ENCODE measurements at regions not wholly inside any gene's neighbourhood (a gene's known extent, or its start where the extent isn't known, plus 50 kb on each side); places are given as distances from the start of the nearest gene placed in this dataset.

DNA sequence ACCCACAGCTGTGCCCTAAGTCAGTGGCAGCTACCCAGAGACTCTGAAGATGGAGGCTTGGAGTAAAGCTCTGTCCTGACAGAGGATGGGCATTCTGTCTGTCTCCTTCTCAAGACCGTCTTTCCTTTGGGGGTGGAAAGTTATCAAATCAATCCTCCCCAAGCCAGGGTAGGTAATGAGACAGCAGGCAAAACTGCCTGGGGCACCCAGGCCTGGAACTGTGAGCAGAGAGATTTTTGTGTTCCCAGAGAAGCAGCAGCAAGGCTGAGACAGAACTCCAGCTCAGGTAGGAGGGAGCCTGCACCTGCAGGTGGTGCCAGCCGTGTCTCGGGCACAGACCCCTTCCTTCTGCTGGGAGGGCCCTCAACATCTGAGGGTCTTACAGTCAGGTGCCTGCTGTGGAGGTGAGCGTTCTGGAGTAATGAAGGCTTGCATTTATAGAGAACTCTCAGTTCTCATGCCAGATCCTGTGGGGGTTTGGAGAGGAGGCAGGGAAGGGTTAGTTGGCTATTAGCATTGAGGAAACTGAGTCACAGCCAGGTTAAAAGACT is 95.6 kb downstream of the RIPK4 start:
- DNase-seq: no peak

DNA sequence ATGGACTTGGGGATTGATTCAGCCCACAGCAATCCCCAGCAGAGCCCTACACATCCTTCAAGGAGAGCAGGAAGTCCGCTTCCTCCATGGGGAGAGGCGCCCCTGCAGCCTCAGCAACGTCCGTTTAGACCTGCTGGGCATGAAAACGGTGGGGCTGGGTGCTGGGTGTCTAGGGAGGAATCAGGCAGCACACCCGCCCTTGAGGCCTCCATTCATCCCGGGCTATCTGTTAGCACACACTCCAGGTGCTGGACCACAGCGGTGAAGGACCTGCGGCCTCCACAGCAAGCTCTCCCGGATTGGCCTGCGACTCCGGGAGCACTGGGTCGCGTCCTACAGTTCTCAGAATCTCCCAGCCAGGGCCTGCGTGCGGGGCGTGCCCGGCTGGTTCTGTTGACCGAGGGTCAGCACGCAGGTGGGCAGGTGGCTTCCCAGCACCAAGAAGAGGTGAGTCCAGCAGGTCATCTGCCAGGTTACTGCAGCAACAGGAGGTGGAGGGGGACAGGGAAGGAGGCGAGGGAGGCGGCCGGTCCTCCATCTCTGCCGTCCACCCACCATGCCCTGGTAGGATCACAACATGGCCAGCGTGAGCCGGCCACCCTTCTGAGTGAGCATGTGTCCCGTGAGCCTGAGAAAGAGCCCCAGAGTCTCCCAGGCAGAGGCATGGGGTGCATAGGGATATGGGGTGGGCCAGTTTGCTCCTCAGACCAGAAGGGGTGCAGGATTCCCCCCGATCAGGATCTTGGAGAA is 96.6 kb downstream of the RIPK4 start:
- DNase-seq: no peak

DNA sequence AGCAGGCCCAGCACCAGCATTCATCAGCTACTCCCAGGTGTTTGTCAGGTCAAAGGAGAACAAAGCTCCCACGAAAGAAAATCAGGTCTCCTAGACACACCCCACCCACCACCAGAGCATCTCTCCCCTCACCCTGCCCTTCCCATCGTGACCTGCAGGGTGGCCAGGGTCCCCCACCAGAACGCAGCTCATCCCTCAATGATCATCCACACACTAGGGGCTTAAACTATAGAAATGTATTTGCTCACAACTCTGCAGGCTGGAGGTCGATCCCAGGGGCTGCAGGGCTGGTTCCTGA is 97.4 kb downstream of the RIPK4 start:
- DNase-seq: no peak

DNA sequence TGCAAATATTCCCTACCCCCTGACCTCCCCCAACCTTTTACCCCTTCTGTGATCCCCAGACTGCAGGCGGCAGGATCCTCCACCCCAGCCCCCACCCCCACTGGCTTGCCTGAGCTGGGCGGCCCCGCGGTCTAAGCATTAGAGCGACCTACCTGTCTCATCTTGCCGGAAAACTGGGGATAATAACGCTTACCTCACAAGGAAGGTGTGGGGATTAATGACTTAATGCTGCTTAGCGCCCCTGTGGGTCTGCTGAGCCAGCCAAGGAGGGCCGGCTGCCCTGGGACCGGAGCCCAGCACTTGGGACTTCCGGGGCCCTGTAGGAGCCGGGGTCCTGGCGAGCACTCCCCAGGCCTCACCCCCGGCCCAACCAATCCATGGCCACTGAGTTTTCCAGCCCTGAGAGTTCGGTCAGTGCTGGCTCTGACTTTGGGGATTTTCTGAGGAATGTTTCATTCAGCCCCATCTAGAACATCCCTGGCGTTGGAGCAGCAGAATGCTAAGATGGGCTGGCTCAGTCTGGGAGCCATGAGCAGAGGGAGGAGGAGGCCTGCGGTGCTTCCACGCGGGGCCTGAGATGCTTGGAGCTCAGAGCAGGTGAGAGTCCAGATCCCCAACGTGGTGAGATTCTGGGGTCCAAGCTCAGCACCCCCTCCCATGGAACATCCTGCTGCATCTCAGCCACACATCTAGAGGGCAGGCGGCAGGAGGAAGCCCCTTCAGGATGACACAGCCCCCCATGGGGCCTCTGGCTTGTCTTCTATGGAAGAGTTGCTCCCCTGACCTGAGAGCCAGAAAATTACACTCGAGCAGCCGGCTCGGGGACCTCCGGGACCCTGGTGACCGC is 97.9 kb downstream of the RIPK4 start:
- DNase-seq: no peak

DNA sequence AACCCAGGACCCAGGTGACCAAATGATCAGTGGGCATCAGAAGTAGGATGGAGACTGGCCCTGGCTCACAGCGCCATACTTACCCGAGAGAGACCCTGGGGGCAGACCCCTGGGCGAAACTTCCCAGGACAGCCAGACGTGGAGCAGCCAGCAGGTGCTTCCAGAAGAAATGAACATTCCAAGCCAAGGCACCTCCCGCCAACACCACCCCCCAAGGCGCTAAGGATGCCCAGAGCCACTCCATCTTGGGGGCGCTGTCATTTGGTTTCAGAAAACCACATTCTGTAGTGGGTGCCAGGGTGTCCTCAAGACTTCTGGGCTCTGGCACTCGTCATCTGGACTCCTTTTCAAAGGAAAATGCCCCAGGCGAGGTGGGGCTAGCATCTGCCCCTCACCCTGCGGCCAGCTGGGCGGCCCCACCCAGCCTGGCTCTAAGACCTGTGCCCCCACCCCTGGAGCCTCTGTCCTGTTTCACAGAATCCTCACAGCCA is 98.8 kb downstream of the RIPK4 start:
- DNase-seq: no peak

DNA sequence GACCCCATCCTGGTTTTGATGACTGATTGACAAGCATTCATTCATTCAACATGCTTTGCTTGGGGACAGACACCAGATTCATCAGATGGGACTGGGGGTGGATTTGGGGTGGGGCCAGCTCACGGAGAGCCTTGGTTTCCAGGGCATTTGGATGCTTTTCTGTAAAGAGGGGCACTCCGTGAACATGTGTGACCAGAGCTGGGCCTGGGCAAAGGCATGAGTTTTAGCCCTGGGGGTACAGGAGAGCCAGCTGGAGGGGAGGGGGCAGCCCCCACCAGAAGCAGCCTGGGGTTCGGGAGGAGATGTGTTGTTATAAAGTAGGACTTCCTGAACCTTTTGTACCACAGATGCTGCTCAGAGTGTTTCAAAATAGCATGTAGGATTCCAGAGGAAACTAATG is 99.7 kb downstream of the RIPK4 start:
- DNase-seq: no peak

DNA sequence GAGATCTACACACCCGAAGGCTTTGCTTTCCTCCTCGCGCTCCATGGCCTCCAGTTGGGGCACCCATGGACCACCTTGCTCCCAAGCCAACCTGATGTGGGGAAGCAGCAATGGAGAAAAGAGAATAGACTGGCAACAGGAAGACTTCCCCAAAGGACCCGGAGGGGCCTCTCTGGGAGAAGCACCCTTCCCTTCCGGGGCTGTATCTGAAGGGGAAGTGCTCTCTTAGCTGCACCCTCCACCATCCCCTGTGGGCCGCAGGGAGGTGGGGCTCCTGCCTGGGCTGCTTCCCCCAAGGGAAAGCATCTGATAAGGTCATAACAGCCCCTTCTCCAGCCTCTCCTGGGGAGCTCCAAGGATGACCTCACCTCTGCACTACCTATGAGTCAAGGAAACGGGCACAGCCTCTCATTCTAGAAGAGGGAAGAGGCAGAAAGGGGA is 100.2 kb downstream of the RIPK4 start:
- no peak for DNase-seq

DNA sequence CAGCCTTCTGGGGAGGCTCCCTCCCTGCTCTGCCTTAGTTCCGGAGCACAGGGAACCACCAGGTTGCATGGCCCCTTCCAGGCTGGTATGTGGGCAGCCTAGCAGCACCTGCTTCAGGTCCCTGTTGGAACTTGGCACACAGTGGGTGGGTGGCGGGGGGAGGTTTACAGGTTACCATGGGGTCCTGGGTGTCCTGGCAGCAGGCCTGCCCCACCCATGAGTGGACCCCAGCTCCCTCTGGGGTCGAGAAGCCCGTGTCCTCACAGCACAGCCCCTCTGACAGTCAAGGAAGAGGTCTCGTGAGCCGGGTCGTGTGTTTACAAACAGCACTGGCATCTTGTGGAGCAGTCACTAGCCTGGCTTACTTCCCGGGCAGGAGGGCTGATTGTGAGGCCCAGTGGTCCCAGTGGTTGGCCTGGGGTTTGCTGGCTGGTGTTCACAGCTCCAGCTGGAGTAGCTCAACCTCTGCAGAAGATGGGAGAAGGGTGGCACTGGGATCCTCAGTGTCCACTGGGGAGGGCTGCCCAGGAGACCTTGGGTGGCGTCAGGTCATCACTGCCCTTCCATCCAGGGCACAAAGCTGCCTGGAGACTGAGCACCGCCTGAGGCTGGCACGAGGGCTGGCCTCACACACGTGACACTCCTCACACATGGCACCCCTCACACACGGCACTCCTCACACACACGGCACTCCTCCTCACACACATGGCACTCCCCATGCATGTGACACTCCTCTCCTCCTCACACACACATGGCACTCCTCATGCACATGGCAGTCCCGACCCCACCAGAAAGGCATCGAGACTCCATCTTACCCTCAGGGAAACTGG is 100.9 kb downstream of the RIPK4 start:
- no peak for DNase-seq

DNA sequence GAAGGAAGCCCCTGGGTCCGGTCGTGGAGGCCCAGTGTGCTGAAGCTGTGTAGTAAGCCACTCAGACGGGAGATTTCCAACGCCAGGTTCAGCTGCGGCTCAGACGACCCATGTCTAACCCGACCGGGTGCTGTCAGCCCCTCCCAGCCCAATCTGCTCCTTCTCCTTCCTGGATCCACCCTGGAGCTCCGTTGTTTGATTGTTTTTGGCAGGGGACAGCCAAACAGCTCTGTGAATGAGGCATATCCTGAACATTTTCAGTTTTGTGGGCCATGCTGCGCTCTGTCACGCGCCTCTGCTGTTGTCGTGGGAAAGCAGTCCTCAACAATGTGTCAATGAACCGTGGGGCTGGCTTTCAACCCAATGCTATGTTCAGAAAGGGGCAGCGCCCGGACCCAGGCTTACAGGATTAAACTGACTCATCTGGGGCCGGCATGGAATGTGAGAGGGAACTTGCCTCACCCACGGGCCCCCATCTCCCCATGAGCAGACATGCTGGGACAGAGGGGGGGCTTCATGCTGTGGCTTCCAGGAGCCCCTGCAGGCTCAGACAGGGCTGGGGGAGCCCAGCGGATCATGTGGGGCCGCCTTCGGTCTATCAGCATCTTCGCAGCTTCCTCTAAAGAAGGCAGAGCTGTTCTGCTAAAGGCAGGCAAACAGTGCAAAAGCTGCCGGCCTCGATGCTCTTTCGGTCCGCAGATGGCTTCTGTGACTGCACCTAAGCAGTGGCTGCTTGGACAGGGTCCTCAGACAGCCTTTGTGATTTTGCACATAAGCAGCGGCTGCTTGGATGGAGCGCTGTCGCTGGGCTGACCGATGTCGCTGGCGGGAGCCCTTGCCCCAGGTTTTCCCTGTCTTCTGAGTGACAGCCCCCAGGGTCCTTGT is 101.7 kb downstream of the RIPK4 start:
- no peak for DNase-seq

DNA sequence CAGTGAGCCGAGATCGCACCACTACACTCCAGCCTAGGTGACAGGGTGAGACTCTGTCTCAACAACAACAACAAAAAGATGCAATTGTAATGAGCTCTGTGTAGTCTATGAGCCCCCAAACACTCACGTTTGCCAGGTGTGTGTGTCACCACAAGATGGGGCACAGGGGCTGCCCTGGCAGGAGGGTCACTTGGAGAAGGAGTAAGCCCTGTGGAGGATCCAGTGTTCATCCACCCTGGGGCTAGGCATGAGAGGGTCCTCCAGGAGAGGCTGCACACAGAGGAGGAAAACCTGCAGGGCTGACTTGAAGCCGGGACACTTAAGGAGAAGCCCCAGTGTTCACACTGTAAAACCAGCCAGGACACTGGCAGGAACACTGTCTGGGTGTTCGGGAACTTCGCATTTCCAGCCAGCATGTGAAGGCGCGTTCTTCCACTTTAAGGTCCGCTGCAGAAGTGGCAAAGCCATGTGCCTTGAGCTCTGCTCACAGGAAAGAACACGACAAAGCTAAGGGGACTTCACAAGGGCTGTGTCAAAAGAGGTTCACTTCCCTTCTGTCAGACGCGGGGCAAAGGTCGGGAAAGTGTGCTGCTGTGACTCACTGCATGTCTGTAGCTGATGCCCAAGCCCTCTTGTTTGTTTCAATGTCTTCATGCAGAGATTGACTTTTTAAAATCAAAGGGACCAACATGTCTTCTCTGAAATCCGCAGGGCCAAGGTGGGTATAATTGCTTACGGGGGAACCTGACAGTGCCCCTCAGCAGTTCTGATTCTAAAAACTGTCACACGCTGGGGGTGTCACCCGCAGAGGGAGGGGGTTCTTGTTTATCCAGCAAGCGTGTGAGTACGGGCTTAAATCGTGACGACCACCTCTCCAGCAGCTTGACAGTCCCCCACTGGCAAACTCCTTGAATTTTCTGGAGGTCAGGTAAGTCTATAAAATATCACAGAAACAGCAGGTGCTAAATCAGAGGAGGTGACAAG is 102.8 kb downstream of the RIPK4 start:
- DNase-seq: no peak

DNA sequence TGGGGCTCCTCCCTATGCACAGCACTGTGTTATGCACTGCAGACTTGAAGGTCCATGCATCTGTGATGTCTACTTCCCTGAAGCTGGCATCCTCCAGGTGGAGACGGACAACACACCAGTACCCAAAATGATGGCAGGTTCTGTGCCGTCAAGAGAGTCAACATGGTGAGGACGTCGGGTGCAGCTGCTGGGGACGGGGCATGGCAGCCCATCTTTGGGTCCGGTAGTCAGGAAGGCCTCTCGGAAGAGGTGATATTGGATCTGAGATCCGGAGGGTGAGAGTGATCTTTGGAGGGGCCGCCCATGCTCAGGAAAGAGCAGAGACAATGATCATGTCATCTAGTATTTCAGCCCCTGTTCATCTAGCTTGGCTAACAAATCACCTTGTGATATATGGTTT is 104.1 kb downstream of the RIPK4 start:
- no peak for DNase-seq

DNA sequence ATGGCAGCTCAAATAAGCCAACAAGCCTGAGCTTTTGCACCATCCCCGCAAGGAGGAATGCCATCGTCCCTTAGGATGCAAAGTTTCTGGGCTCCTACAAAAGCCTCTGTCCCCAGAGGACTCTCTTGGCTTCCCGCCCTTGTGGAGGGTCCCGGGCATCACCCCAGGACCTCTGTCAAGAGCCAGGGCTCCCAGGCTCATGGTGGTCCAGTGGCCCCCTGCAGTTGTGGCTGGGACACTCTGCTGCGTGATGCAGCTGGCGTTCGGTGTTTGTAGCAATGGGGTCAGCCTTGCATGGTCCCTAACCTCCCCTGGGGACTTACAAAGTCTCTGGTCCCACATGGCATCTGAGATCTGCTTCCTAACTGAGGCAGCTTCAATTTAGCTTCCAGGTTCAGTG is 104.7 kb downstream of the RIPK4 start:
- no peak for DNase-seq

DNA sequence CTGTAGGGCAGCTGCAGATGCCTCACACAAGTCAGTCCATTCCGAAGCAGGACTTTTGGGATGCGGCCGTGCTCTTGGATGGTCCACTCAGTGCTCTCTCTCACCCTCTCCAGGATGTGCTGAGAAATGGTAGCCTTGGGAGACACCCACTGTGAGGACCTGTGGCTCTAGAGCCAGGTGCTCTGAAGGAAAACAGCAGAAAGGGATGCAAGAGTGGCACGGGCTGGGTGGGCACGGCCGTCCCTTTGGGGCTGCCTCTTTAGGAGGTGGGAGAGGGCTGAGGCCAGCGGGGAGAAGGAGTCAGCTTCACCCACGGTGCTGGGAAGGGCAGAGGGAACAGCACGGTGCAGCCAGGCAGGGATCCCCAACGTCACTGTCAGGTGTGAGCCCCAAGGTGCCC is 106.1 kb downstream of the RIPK4 start:
- DNase-seq: no peak

DNA sequence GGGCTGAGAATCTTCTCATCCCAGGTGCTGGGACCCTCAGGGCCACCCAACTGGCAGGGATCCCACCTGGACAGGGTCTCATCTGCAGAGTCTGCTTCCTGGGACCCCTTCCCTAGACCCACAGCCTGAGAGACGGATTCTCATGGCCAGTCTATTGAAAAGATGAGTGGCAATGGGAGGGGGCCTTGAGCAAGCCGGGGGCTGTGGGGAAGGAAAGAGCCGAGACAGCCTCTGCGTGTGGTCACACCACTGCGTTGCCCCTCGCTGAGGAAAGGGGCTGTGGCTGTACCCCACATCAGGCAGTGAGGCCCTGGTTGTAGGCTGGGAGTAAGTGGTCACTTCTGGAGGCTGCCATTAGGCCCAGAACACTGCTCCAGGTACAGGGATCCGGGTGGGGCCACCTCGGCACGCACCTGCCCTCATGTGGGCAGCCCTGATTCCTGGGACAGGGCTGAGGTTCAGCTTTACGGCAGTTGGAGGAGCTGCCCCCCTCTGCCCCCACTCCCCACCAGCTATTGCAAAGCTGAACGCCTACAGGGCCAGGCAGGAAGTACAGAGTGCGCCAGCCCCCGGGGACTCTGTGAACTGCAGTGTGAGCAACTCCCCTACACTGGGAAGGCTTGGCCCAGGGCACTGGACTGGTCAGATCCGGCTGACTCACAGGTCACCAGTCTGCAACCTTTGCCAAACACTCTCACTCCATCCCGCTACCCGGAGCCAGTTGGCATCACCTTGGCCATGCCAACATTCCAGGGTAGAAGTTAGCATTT is 106.9 kb downstream of the RIPK4 start:
- DNase-seq: no peak

DNA sequence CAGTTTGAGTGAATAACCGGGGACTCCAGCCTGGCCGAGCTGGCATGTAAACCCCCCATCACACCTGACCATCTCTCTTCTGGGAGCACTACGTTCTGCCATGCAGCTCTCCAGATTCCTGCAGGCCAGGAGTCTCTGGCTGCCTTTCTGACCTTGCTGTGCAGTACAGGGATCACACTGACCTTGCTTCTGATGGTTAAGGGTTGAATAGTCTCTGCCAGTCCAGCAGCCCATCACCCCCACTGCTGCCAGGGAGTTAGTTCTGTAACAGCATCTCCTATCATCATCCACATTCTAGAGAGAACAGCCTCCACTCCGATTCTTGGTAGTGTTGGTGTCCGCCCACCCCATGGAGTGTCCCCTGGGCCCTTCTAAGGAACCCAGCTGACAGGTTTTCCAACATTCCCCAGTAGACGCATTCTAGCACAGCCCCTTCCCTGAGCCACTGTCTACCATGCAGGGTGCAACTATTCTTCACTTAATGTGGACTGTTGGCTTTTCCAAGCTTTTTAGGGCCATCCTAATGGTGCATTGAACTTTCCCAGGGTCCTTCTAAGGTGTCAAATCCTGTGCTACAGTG is 109.8 kb downstream of the RIPK4 start:
- no peak for DNase-seq

DNA sequence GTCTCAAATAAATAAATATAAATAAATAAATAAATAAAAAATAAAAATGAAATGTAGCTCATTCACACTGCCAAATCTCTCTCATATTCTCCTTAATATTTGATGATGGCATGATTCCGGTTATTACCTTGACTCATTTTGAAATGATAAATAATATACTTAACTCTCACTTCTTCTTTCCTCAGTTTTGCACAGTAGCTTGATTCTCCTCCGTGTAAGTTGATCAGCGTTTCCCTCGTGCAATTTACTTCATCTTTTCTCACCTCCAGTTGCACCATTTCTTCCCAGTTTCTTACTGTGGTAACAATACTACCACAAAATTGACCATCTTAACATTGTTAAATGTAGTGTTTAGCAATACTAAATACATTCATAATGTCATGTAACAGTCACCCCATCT is 111.6 kb downstream of the RIPK4 start:
- DNase-seq: no peak

DNA sequence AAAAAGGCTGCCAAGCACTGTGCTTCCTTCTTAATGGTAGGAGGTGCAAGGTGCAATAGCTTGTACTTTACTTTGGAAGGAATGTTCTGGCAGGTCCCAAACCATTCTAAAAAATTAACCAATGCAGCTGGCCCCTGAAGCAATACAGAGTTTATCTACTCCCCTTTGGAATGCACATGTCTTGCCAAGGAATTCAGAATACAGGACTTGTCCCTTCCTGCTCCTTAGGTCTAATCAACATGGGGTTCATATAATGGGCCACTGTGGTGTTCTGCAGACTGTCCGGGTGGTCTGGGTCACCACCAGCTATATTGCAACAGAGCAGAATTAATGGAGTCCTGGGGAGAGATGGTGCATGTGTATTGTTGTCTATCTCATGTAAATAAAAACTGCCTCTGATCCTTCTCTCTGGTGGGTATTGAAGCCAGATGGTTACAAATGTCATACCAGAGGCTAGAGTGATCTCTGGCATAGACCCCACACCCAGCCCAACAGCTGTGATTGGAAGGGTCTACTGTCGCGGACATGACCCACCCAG is 112.8 kb downstream of the RIPK4 start:
- DNase-seq: no peak

DNA sequence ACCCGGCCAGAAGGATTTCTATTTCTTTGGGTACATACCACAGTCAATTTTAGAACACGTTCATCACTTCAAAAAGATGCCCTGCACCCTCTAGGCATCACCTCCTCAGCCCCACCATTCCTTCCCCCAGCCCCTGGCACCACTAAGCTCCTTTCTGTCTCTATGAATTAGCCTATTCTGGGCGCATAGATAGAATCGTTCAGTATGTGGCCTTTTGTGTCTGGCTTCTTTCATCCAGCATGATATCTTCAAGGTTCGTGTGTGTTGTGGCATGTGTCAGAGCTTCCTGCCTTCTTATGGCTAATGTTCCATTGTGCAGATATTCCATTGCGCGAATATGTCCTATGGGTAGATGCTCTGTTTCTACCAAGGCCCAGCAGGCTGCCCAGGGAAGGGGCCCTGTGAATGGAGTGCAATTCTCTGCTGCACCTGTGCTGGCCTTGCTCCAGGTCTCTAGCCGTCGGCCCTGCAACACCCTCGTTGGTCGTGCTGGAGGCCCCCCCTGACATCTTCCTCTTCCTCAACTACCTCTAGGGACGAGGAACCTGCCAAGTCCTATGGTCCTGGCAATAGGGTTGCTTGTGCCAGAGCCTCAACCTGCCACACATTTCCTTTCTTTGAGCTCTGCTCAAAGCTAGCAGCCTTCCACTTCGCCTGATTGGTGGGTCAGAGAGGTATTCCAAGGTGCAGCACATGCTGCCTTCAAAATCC is 113.5 kb downstream of the RIPK4 start:
- DNase-seq: no peak

DNA sequence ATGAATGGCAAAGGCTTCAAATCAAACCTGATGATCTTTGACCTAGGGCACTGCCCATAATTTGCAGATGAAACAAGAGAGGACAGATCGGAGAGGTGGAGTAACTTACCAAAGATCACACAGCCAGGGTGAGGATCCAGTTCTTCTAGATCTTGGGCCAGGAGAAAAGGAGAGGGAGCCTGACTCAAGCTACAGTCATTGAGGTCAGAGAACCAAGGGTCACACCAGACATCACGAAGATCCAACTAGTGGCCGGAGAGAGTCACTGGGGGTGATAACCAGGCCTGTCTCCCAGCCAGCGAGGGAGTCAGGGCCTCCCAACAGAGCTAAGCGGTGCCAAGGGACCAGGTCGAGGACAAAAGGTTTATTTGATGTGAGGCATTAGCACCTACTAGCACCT is 115.0 kb downstream of the RIPK4 start:
- DNase-seq: no peak
